ENCODE measurements at regions not wholly inside any gene's neighbourhood (a gene's known extent, or its start where the extent isn't known, plus 50 kb on each side); places are given as distances from the start of the nearest gene placed in this dataset.

GRCh38 chr2:186032102-186032738 lies 293.6 kb downstream of the FSIP2 start:
- TF ChIP-seq CTCF (IDR thresholded peaks at IDR 0.05) (no peak), POLR2A (IDR thresholded peaks at IDR 0.05) (no peak)
